Cardiac fibroblast (primary cell): ENCODE measurements at regions not wholly inside any gene's neighbourhood (a gene's known extent, or its start where the extent isn't known, plus 50 kb on each side); places are given as distances from the start of the nearest gene placed in this dataset.

Experiments used
- DNase-seq, 2 donors: peaks; one replicate each; pipeline versions ENCODE4 v3.0.0 to v3.0.0-alpha.2; 2010; ENCODE audit warnings: low read depth in 2 of 2
- H3K4me3 ChIP-seq, 2 donors: replicated peaks in 1 of 2; 1 replicate in 1 of 2; 2 replicates in 1 of 2; pipeline ENCODE4 v1.5.1; 2011; ENCODE audit warnings: low read depth in 2 of 2, low read length in 2 of 2, mild to moderate bottlenecking in 2 of 2, moderate library complexity in 1 of 2
- CTCF ChIP-seq: IDR thresholded peaks from one replicate; pipeline ENCODE4 v1.5.1; 2011; ENCODE audit warnings: low read depth, mild to moderate bottlenecking, low read length, inconsistent platforms

- no peak for TF ChIP-seq CTCF
- DNase-seq, result no peak
- H3K4me3 ChIP-seq, result no peak overlapping the region
Observed at GRCh38 chr7:153247926-153248325, 488.4 kb downstream of the ACTR3B start.

- no peak overlapping the region for H3K4me3 ChIP-seq
- no peak for TF ChIP-seq CTCF
- no peak for DNase-seq
Observed at GRCh38 chr7:153258686-153259085, 499.1 kb downstream of the ACTR3B start.

GRCh38 chr7:153276394-153276793 is 516.8 kb downstream of the ACTR3B start:
- no peak for DNase-seq
- H3K4me3 ChIP-seq, result no peak overlapping the region
- no peak for TF ChIP-seq CTCF

- H3K4me3 ChIP-seq, result no peak overlapping the region
- no peak for DNase-seq
- TF ChIP-seq CTCF, result no peak
Observed at GRCh38 chr7:153286763-153287162, 527.2 kb downstream of the ACTR3B start.

GRCh38 chr7:153290066-153290465 is 530.5 kb downstream of the ACTR3B start:
- no peak for DNase-seq
- no peak overlapping the region for H3K4me3 ChIP-seq
- TF ChIP-seq CTCF, result no peak

- no peak overlapping the region for H3K4me3 ChIP-seq
- no peak for TF ChIP-seq CTCF
- no peak for DNase-seq
Observed at GRCh38 chr7:153297141-153297540, 537.6 kb downstream of the ACTR3B start.

- no peak for DNase-seq
- no peak for TF ChIP-seq CTCF
- no peak overlapping the region for H3K4me3 ChIP-seq
Observed at GRCh38 chr7:153301936-153302335, 542.4 kb downstream of the ACTR3B start.
